Kidney capillary endothelial cell (primary cell): ENCODE measurements at regions not wholly inside any gene's neighbourhood (a gene's known extent, or its start where the extent isn't known, plus 50 kb on each side); places are given as distances from the start of the nearest gene placed in this dataset.

Experiments used
- DNase-seq: peaks from one replicate; pipeline ENCODE4 v3.0.0-alpha.2; 2018; ENCODE audit warnings: low spot score

- no peak for DNase-seq
These were observed 94.4 kb upstream of the HDAC4 start for GRCh38 chr2:239495175-239495574.

DNA sequence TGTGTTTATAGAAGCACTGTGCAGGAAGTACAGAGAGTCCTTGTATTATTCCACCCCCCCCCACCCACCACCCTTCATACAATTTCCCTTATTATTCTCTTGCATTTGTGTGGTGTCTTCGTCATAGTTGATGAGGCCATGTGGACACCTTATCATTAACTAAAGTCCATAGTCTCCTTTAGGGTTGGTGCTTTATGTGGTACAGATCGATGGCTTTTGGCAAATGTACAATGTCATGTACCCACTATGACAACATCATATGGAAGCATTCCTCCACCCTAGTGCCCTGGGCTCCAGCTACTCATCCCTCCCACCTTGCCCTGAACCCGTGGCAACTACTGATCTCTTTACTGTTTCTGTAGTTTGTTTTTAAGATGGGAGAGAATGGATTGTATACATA, 93.8 kb upstream of the HDAC4 start:
- DNase-seq: no peak

GRCh38 chr2:239489481-239489880, 88.7 kb upstream of the HDAC4 start:
- DNase-seq: no peak

GRCh38 chr2:239488125-239488524, 87.3 kb upstream of the HDAC4 start:
- DNase-seq: no peak

DNA sequence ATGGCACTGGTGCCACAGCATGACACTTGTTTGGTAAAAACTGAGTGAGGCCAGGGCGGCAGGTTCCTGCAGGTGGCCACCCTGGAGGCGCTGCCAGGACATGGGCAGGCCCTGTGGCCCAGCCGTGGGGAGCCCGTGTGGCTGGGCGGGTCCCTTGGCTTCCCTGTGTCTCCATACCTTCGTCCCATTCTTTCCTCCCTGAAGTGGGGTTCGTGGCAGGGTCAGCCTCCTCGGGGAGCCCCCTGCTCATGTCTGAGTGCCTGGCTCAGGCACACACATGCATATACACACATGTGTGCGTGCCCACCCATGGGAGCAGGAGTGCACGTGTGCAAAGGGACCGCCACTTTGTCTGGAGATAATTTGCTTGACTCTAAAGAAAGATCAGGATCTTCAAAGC, 86.5 kb upstream of the HDAC4 start:
- DNase-seq: no peak

DNA sequence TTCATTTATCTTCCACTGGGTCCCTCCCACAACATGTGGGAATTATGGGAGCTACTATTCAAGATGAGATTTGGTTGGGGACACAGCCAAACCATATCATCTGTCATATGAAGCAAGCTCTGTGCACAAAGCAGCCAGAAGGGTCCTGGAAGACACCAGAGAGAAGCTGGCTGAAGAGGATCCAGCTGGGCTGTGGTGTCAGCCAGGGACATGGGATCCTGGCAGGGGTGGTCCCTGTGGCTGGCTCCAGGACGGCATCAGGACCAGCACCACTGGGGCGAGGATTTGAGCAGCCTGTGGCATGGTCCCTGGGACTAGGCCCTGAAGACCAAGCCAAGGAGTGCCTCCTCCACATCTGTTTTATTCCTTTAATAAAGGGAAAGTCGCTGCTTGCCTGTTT, 84.8 kb upstream of the HDAC4 start:
- DNase-seq: no peak

DNA sequence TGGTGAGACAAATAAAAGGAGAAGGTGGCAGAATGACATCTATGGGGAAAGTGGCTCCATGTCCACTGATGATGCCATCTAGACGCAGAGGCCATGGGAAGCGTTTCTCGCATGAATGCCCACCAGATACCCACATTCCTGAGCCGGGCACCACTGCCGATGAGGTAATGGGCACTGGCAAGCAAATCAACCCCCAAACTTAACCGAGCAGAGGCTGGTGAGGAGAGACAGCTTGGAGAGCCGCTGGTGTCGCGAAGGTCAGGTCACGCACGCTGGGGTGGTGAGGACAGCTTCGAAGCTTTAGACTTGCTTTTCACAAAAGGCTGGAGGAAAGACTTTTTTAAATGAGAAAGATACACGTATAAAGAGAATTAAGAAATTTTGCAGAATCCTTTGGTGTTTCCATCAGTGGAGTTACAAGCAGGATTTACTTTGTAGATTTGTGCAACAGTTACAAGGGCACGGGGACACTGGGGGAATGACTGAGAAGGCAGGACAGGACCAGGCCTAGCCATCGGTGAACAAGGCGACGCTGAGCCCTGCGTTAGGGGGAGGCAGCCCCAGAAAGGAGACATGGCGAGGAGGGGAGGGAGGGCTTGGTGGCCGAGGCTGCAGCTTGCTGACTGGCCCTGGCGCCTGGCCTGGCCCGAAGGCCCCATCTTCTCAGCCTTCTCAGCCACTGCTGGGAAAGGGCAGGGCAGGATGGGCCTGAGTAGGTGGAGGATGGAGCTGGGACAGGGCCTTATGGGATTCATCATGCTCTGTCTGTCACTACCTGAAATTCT, 83.9 kb upstream of the HDAC4 start:
- DNase-seq: no peak

DNA sequence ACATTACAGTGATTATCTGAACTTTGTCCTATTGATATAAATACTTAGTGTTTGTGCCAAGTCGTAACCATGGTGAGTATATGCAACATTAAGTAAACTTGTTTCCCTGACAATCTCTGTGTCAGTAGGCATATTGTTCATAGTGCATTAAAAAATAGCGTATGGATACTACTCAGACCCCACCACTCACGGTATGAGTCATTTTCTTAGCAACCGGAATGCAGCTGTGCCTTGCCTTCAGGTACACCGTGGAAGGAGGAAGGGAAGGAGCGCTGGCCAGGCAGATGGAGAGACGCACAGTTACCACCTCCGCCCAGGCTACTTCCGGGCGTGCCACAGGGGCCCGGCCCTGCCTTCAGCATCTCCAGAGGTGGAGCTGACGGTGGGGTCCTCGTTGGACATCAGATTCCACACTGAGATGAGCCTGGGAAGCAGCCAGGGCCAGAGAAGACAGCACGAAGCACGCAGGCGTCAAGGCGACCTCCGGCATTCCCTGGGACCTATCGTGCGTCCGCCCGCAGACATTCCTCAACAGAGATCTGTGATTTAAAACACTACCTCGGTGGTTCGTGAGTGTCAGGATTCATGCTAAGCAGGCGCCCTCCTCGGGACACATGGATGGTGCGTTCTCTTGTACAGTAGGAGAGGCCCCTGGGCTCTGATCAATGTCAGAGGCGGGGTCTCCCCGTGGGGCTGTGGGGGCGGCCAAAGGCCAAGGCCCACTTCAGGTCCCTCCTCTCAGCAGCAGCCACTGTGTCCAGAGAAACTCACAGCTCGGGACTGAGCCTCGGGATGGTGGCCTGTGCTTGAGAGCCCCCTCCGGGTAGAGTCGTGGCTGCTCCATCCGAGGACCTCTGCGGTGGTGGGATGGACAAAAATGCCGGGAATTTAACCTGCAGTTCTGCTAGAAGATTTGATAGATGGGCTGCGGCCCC, 82.2 kb upstream of the HDAC4 start:
- no peak for DNase-seq

GRCh38 chr2:239479471-239479870, 78.7 kb upstream of the HDAC4 start:
- no peak for DNase-seq

GRCh38 chr2:239477591-239477990, 76.8 kb upstream of the HDAC4 start:
- no peak for DNase-seq

- no peak for DNase-seq
These were observed 76.2 kb upstream of the HDAC4 start for GRCh38 chr2:239476757-239477585.

- DNase-seq: no peak
These were observed 75.4 kb upstream of the HDAC4 start for GRCh38 chr2:239476029-239476756.

- DNase-seq: no peak
These were observed 74.6 kb upstream of the HDAC4 start for GRCh38 chr2:239475161-239476028.

DNA sequence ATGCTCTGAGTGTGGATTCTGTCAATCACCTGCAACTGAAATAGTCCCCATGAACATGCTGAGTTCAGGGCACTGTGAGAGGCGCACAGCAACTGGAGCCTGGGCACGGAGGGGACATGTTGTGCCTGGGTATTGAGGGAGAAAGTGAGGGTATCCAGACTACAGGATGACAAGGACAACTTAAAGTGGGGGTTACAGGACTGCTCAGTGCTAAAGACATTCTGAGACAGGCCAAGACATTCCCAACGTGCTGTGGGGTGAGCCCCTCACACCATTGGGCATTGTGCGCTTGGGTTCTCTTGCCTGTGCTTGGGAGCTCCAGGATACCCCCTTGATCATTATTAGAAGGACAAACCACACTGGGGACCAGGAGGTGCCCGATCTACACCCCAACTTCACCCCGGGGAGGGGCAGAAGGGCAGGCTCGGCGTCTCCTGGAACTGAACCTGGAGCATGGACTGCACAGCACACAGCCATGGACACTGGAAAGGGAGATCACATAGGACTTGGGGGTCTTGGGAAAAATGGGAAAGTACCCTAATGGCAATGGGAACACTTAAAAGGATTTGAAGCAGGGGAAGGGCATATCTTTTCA, 72.5 kb upstream of the HDAC4 start:
- no peak for DNase-seq

GRCh38 chr2:239472235-239472775, 71.5 kb upstream of the HDAC4 start:
- no peak for DNase-seq

GRCh38 chr2:239471011-239471792, 70.4 kb upstream of the HDAC4 start:
- no peak for DNase-seq

GRCh38 chr2:239470151-239470900, 69.5 kb upstream of the HDAC4 start:
- DNase-seq: no peak
